ES-I3 (cell line): ENCODE measurements at regions not wholly inside any gene's neighbourhood (a gene's known extent, or its start where the extent isn't known, plus 50 kb on each side); places are given as distances from the start of the nearest gene placed in this dataset.

Experiments used
- H3K36me3 ChIP-seq: 2 replicates; pipeline ENCODE4 v1.6.1; 2013; ENCODE audit warnings: mild to moderate bottlenecking, low read length, control low read depth, moderate library complexity; ENCODE audit not compliant: insufficient read depth
- H3K4me1 ChIP-seq: 2 replicates; pipeline ENCODE4 v1.6.1; 2013; ENCODE audit warnings: mild to moderate bottlenecking, control low read depth, low read length; ENCODE audit not compliant: insufficient read depth
- H3K9ac ChIP-seq: 2 replicates; pipeline ENCODE4 v1.6.1; 2013; ENCODE audit warnings: low read depth, mild to moderate bottlenecking, low read length, moderate library complexity
- H3K9me3 ChIP-seq: 2 replicates; pipeline ENCODE4 v1.6.1; 2013; ENCODE audit warnings: mild to moderate bottlenecking, low read length, moderate library complexity; ENCODE audit not compliant: control insufficient read depth, insufficient read depth

DNA sequence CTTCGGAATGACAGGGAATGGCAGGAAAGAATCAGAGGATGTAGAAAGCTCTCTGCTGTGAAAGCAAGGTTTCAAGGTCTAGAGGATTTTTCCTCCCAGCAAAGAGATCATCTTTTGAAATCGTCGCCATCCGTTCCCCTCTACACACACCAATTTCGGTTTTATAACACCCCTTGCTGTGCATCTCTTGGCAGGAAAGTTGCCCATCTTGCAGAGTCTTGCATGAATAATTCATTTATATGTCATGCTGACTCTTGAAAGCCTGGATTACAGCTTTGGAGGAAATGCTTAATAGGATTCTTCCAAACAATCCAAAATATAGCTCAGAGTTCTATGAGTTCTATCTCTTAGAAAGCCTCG is 262.7 kb downstream of the CHL1 start:
- Histone ChIP-seq H3K4me1 (peaks cover 13% of the 10 kb centered on the region; the same call in 1 of the 2 replicates), H3K9me3 (no peaks in the 10 kb centered on the region), H3K36me3 (no peaks in the 10 kb centered on the region), H3K9ac (no peak overlapping the region)

DNA sequence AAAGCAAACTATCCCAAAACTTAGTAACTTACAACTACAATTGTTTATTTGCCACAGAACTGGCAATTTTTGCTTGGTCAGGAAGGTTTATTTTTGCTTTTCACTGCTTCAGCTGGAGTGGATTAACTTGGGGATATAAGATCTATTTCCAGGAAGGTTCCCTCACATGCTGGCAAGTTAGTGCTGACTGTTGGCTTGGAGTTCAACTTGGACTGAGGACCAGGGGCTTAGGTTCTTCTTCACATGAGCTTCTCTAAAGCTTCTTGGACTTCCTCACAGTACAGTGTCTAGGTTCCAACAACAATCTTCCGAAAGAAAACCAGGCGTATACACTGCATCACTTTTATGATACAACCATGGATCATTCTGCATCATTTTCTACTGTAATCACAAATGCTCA is 264.4 kb downstream of the CHL1 start:
- Histone ChIP-seq H3K9ac (no peak overlapping the region), H3K36me3 (no peaks in the 10 kb centered on the region), H3K9me3 (no peaks in the 10 kb centered on the region), H3K4me1 (peaks cover 9% of the 10 kb centered on the region; the same call in 1 of the 2 replicates)

DNA sequence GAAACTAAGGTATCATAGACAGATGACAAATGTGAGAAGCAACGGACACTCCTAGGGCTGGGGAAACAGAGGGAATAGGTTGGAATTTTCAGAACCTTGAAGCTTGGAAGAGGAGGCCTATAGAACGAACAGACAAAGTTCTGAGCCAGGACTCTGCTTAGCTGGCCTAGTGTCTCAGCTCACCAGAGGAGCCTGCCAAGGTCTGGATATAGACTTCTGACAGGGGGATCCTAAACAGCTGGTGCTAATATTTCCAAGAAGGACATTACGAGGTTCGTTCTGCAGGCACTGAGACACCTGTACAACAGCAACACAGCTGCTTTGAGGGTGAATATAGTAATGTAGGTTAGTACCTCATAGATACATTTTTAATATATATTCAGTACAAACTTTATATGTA is 266.3 kb downstream of the CHL1 start:
- Histone ChIP-seq H3K36me3 (no peaks in the 10 kb centered on the region), H3K9ac (no peak overlapping the region), H3K4me1 (peaks cover 9% of the 10 kb centered on the region; the same call in 1 of the 2 replicates), H3K9me3 (no peaks in the 10 kb centered on the region)

DNA sequence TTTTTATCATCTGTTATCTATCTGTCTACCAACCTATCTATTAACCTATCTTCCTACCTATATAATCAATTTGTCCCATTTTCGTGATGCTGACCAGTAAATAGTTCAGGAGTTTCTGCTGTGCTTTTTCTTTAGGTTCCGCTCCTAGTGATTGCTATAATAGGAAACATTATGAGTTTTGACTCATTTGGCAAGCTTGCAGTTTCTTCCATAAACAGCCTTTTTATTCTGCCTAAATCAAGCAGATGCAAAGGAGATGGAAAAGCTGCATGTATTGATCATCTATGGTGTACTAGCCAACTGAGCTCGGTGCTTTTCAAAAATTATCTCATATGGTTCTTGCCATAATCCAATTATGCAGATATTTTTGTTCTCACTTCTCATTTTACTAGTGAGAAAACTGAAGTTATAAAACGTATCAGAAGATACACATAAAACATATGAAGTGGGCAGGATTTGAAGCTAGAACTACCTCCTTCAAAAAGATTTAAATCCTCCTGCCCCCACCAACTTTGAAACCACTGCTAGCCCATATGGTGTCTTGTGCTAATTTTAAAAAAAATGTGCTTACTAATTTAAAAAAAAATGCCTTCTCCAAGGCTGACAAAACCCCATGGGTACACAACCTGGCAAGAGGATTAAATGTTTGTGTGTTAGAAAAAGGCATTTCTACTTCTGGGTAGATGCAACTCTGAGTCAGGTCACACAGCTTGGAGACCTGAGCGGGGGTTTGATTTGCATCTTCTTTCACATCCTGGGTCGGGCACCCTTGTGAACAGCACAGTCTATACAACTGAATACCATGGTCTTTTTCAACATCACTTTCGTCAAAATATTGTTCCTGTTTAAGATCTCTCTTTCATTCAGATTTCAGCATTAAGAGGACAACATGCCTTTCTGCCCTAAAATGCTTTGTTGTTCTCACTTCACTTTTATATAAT is 267.0 kb downstream of the CHL1 start:
- Histone ChIP-seq H3K36me3 (no peaks in the 10 kb centered on the region), H3K9ac (no peak overlapping the region), H3K9me3 (no peaks in the 10 kb centered on the region), H3K4me1 (peaks cover 9% of the 10 kb centered on the region; the same call in 1 of the 2 replicates)

DNA sequence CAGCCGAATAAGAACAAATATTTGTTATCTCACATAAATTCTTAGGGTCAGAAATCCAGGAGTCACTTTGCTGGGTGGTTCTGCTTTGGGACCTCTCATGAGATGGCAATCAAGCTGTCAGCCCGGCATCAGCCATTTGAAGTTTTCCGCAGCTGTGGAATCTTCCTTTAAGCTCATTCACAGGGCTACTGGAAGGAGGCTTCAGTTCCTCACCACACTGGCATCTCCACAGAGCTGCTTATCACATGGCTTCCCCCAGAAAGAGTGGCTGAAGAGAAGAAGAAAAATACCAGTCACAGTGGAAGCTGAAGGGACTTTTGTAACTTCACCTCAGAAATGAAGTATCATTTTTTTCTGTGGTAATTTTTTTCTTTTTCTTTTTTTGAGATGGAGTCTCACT is 267.7 kb downstream of the CHL1 start:
- Histone ChIP-seq H3K36me3 (no peaks in the 10 kb centered on the region), H3K4me1 (peaks cover 5% of the 10 kb centered on the region; the same call in 1 of the 2 replicates), H3K9me3 (no peaks in the 10 kb centered on the region), H3K9ac (no peak overlapping the region)

DNA sequence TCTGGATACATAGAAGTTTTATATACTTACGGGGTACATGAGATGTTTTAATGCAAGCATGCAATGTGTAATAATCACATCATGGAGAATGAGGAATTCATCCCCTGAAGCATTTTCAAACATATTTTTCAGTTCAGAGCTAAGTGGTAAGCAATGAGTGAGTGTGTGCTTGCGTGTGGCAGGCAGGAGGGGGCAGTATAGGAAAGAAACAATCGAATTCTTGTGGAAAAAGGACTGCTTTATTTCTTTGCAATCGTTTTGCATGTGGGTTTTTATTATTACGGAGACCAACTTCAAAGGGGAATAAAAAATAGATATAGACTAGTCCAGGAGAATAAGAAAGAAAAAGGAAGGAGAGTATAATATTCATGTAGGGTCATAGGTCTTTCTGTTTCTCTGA is 271.6 kb downstream of the CHL1 start:
- H3K4me1 ChIP-seq = peaks cover 5% of the 10 kb centered on the region; the same call in 1 of the 2 replicates
- no peaks in the 10 kb centered on the region for H3K36me3 ChIP-seq
- H3K9me3 ChIP-seq = peaks cover 4% of the 10 kb centered on the region; the same call in 1 of the 2 replicates
- H3K9ac ChIP-seq = no peak overlapping the region

DNA sequence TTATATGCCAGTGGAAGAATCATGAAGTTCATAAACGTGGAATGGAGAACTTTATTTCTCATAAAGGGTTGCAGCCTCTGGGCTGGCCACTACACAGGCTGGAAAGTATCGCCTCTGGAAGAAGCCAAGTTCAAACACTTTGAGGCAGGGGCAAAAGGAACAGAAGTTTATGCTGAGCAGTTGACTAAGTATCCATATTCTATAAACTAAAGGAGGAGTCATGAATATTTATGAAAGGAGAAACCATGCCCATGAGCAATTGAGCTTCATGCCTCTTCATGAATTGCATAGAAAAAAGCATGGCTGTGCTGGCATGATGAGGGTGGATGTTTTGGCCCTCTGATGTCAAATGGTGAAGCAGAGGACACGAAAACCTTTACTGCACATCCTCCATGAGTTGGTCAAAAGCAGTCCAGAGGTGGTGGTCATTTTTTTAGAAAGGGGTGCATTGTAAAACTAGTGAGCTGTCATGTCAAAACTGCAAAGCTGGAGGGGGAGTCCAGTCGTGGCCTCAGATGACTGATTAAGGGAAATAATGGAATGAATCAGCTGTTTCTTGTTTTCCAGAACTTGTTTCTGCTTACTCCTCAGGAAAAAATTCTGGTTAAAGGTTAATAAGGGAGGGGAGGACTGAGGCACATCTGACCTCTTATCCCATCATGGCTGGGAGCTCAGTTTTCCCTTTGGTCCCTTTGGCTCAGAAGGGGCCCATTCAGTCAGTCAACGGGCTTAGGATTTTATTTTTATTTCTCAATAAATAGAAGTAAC is 276.7 kb downstream of the CHL1 start:
- Histone ChIP-seq H3K36me3 (no peaks in the 10 kb centered on the region), H3K4me1 (no peaks in the 10 kb centered on the region), H3K9ac (no peak overlapping the region), H3K9me3 (peaks cover 4% of the 10 kb centered on the region; the same call in 1 of the 2 replicates)

DNA sequence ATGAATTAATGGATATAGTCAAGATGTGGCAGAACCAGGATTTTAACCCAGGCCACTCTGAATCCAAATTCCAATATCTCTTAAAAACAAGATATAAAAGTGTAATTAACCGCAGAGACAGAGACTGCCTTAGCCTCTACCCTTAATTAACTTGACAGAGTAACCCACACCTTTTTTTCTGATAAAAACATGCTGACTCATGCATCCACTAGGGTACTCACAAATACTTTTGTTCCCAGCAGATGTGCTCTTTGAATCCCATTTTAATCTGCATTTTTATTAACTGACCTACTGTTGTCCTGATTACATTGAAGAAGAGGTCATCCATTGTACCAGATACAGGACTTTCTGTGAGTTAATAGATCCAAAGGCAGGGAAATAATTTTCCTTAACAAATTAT is 278.3 kb downstream of the CHL1 start:
- no peaks in the 10 kb centered on the region for H3K36me3 ChIP-seq
- peaks cover 4% of the 10 kb centered on the region; the same call in 1 of the 2 replicates for H3K9me3 ChIP-seq
- no peak overlapping the region for H3K9ac ChIP-seq

DNA sequence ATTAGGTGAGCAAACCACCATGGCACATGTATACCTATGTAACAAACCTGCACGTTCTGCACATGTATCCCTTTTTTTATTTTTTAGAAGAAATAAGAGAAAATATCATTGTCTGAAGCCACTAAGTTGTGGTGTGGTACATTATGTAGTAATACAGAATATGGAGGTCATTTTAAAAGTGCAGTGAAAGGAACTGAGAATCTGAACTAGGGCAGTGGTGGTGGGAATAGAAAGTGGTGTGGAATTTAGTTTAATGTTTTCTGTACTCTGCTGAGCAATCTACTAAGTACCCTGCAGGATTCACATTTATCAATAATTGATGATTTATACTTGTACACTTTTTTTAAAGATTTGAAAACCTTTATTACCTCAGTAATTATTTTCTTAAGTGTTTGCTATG is 283.5 kb downstream of the CHL1 start:
- H3K36me3 ChIP-seq = no peaks in the 10 kb centered on the region
- H3K4me1 ChIP-seq = no peaks in the 10 kb centered on the region
- no peaks in the 10 kb centered on the region for H3K9me3 ChIP-seq
- no peak overlapping the region for H3K9ac ChIP-seq

More for the DNA sequence above, 278.3 kb downstream of the CHL1 start:
- H3K4me1 ChIP-seq = no peaks in the 10 kb centered on the region

DNA sequence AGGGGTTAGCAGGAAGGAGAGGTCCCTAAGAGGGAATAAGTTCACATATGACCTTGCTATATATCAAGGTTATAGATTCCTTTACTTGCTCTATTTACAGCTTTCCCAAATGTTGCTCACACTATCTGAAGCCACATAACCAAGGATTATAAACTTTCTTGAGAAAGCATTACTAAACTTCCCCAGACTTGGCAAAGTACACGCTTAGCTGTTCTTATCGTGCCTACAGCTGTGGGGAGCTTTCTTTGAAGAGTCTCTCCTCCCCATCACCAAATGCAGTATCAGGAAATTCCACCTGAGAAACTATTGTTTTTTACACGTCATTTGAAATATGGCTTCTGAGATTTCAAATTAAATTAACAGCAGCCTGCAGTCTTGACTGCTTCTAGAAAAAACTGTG is 284.5 kb downstream of the CHL1 start:
- no peaks in the 10 kb centered on the region for H3K4me1 ChIP-seq
- no peak overlapping the region for H3K9ac ChIP-seq
- no peaks in the 10 kb centered on the region for H3K36me3 ChIP-seq
- no peaks in the 10 kb centered on the region for H3K9me3 ChIP-seq

DNA sequence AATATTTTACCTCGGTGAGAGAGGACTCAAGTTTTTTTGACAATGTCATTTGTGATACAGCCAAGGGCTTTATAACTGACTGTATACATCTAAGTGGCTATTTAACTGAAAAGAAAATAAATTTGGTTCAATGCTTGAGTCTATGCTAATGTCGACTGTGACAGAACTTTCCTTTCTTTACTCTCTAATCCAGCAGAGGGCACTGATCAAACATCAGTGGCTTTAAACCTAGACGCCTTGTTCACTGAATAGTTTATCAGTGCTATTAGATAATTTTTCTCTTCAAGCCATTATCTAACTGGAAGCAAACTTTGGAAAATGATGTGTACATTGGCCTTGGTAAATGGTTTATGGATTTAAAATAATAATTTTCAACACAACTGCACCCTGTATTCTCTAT is 285.1 kb downstream of the CHL1 start:
- H3K9ac ChIP-seq = no peak overlapping the region
- H3K4me1 ChIP-seq = no peaks in the 10 kb centered on the region
- H3K36me3 ChIP-seq = no peaks in the 10 kb centered on the region
- no peaks in the 10 kb centered on the region for H3K9me3 ChIP-seq

DNA sequence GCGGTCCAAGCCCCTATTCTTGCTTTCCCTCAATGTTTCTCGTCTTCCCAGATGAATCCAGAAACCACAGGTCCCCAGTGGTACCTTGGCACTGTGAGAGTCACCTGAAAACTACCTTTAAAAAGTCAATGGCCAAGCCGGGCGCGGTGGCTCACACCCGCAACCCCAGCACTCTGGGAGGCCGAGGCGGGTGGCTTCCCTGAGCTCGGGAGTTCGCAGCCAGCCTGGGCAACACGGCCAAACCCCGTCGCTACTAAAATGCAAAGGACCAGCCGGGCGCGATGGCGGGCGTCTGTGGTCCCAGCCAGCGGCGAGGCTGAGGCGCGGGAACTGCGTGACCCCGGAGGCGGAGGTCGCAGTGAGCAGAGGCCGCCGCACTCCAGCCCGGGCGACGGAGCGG is 285.9 kb downstream of the CHL1 start:
- Histone ChIP-seq H3K9ac (no peak overlapping the region), H3K9me3 (no peaks in the 10 kb centered on the region), H3K36me3 (no peaks in the 10 kb centered on the region), H3K4me1 (no peaks in the 10 kb centered on the region)

DNA sequence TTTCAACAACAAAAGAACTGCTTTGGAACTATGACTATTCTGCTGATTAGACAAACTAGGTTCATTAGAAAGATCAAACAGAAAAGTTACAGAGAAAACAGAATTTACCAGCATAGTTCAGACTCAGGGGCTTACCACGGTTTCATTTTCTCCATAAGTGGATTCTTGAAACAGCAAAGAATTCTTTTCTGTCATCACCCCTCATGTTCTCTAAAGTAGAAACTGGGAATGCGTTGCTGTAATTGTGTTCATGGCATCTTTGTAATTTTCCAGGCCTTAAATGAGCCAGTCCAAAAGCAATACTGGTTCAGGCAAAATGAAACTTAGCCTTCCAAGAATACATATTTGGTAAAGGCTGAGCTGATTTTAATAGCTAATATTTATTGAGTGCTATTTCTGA is 287.8 kb downstream of the CHL1 start:
- Histone ChIP-seq H3K4me1 (no peaks in the 10 kb centered on the region), H3K36me3 (no peaks in the 10 kb centered on the region), H3K9me3 (no peaks in the 10 kb centered on the region), H3K9ac (no peak overlapping the region)

DNA sequence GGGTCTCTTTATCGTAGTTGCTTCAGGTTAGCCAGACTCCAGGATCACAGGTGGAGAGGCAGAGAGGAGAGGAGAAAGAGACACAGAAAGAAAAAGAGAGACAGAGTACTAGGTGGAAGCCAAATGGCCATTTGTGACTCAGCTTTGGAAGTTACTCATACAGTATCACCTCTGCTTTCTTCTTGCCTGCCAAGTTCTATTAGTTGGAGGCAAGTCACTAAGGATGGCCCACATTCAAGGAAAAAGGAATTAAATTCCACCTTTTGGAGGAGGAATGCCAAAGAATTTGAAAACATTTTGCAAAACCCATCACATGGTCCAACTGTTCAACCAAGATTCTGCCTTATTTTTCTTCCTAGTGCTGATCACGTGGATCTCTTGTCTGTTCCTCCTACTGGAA is 291.1 kb downstream of the CHL1 start:
- no peaks in the 10 kb centered on the region for H3K36me3 ChIP-seq
- no peaks in the 10 kb centered on the region for H3K9me3 ChIP-seq
- H3K9ac ChIP-seq = no peak overlapping the region
- peaks cover 1% of the 10 kb centered on the region; the same call in 1 of the 2 replicates for H3K4me1 ChIP-seq
